ENCODE measurements at regions not wholly inside any gene's neighbourhood (a gene's known extent, or its start where the extent isn't known, plus 50 kb on each side); places are given as distances from the start of the nearest gene placed in this dataset.
A peak's percentile ranks its signal among the peaks of the same experiment; 100 is the strongest.

DNA sequence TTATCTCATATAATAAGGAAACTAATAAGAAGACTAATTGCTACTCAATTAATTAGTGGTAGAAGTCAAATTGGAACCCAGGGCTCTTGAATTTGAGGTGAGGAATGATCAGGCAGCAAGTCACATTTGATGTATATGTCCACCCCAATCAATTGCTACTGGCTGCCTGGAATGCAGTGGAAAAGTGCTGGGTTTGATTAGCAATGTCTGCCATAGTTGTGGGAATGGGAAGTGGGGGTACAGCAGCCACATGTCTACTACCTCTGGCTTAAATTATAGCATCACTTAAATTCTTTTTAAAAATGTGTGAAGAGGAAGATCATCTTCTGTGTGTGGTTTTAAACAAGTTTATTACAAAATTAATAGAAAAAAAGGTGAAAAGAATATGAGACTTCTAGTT is 50.8 kb upstream of the NAV2 start:
- intact Hi-C loops (cut with DNase I; ENCODE audit: low total_unique reads), result no loop called here
- Histone ChIP-seq H3K4me3 (no peak overlapping the region), H3K4me1 (no peaks in the 10 kb centered on the region), H3K9me3 (no peaks in the 10 kb centered on the region), H3K36me3 (no peaks in the 10 kb centered on the region), H3K27ac (no peak overlapping the region), H3K27me3 (no peaks in the 10 kb centered on the region)
- DNase-seq (ENCODE audit: low spot score in 2 of 2), result no peak
- TF ChIP-seq, protein P1, sequence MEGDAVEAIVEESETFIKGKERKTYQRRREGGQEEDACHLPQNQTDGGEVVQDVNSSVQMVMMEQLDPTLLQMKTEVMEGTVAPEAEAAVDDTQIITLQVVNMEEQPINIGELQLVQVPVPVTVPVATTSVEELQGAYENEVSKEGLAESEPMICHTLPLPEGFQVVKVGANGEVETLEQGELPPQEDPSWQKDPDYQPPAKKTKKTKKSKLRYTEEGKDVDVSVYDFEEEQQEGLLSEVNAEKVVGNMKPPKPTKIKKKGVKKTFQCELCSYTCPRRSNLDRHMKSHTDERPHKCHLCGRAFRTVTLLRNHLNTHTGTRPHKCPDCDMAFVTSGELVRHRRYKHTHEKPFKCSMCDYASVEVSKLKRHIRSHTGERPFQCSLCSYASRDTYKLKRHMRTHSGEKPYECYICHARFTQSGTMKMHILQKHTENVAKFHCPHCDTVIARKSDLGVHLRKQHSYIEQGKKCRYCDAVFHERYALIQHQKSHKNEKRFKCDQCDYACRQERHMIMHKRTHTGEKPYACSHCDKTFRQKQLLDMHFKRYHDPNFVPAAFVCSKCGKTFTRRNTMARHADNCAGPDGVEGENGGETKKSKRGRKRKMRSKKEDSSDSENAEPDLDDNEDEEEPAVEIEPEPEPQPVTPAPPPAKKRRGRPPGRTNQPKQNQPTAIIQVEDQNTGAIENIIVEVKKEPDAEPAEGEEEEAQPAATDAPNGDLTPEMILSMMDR (IDR thresholded peaks at IDR 0.05), result no peak
- TF ChIP-seq POLR2AphosphoS5 (IDR thresholded peaks at IDR 0.05) (no peak), POLR2A (IDR thresholded peaks at IDR 0.05) (no peak)

DNA sequence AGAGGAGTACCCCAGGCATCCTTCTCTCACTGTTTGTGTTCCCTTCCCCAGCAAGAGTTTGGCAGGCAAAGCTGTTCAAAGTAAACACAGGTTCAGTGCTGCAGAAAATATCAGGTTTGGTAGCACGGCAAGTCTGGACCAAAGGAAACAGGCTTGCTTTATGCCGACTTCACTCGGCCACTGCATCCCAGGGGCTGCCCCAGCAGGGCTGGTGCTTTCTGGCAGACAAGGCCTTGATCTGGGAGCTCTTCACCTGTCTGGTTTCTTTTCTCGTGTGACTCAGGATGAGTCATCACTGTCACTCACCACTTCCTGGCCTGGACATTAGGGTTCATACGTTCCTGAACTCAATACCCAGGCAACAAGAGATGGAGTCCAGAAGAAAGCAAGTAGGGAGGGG is 52.6 kb upstream of the NAV2 start:
- peak in 1 of 2 donors; percentile 64 for DNase-seq (ENCODE audit: low spot score in 2 of 2)
- no peaks in the 10 kb centered on the region for H3K9me3 ChIP-seq
- H3K36me3 ChIP-seq, result no peaks in the 10 kb centered on the region
- no peak overlapping the region for H3K4me3 ChIP-seq
- H3K4me1 ChIP-seq, result no peaks in the 10 kb centered on the region
- TF ChIP-seq POLR2A (IDR thresholded peaks at IDR 0.05) (no peak), POLR2AphosphoS5 (IDR thresholded peaks at IDR 0.05) (peak in 2 of 3 donors; percentile 31 to 41)
- intact Hi-C loops (cut with DNase I; ENCODE audit: low total_unique reads), result no loop called here
- peak overlapping the region; percentile 64 to 66 for H3K27ac ChIP-seq
- no peaks in the 10 kb centered on the region for H3K27me3 ChIP-seq

- Histone ChIP-seq H3K4me3 (no peak overlapping the region), H3K27me3 (no peaks in the 10 kb centered on the region), H3K27ac (peak overlapping the region; percentile 55 to 66), H3K36me3 (no peaks in the 10 kb centered on the region), H3K4me1 (no peaks in the 10 kb centered on the region), H3K9me3 (no peaks in the 10 kb centered on the region)
- TF ChIP-seq, protein P1 (IDR thresholded peaks at IDR 0.05), result no peak
- TF ChIP-seq POLR2A (IDR thresholded peaks at IDR 0.05) (no peak), POLR2AphosphoS5 (IDR thresholded peaks at IDR 0.05) (no peak)
- intact Hi-C loops (cut with DNase I; ENCODE audit: low total_unique reads), result no loop called here
- DNase-seq (ENCODE audit: low spot score in 2 of 2), result no peak
Measured at GRCh38 chr11:19659529-19659928, 53.1 kb upstream of the NAV2 start.

- TF ChIP-seq, protein P1 (IDR thresholded peaks at IDR 0.05), result no peak
- TF ChIP-seq POLR2AphosphoS5 (IDR thresholded peaks at IDR 0.05) (no peak), POLR2A (IDR thresholded peaks at IDR 0.05) (no peak)
- H3K36me3 ChIP-seq, result no peaks in the 10 kb centered on the region
- no peak for DNase-seq (ENCODE audit: low spot score in 2 of 2)
- H3K9me3 ChIP-seq, result no peaks in the 10 kb centered on the region
- H3K27me3 ChIP-seq, result no peaks in the 10 kb centered on the region
- H3K4me3 ChIP-seq, result no peak overlapping the region
- no peak overlapping the region for H3K27ac ChIP-seq
- H3K4me1 ChIP-seq, result no peaks in the 10 kb centered on the region
- intact Hi-C loops (cut with DNase I; ENCODE audit: low total_unique reads), result no loop called here
Measured at GRCh38 chr11:19658344-19658743, 54.3 kb upstream of the NAV2 start.

- Histone ChIP-seq H3K9me3 (no peaks in the 10 kb centered on the region), H3K27me3 (no peaks in the 10 kb centered on the region), H3K27ac (peak overlapping the region; percentile 48 to 74), H3K4me1 (no peaks in the 10 kb centered on the region), H3K36me3 (no peaks in the 10 kb centered on the region), H3K4me3 (no peak overlapping the region)
- peak in 1 of 3 donors; percentile 31 for TF ChIP-seq POLR2AphosphoS5 (IDR thresholded peaks at IDR 0.05)
- no peak for TF ChIP-seq POLR2A (IDR thresholded peaks at IDR 0.05)
- intact Hi-C loops (cut with DNase I; ENCODE audit: low total_unique reads), result no loop called here
- peak in 1 of 2 donors; percentile 87 for DNase-seq (ENCODE audit: low spot score in 2 of 2)
Measured at GRCh38 chr11:19656140-19656541, 56.5 kb upstream of the NAV2 start.

- Histone ChIP-seq H3K4me3 (no peak overlapping the region), H3K27me3 (no peaks in the 10 kb centered on the region), H3K9me3 (no peaks in the 10 kb centered on the region), H3K4me1 (no peaks in the 10 kb centered on the region), H3K36me3 (no peaks in the 10 kb centered on the region), H3K27ac (no peak overlapping the region)
- intact Hi-C loops (cut with DNase I; ENCODE audit: low total_unique reads), result no loop called here
- no peak for TF ChIP-seq POLR2AphosphoS5 (IDR thresholded peaks at IDR 0.05)
- no peak for DNase-seq (ENCODE audit: low spot score in 2 of 2)
Measured at GRCh38 chr11:19652623-19653375, 59.8 kb upstream of the NAV2 start.

Data from breast epithelium (tissue), 4 donors.